GM12892 (cell line): ENCODE measurements at regions not wholly inside any gene's neighbourhood (a gene's known extent, or its start where the extent isn't known, plus 50 kb on each side); places are given as distances from the start of the nearest gene placed in this dataset.

Source experiments
- POLR2A ChIP-seq: IDR thresholded peaks from 2 replicates; pipeline ENCODE4 v1.6.1; 2011; ENCODE audit warnings: low read depth, low read length, control low read depth
- POLR2AphosphoS5 ChIP-seq: IDR thresholded peaks from 2 replicates; pipeline ENCODE4 v1.6.1; 2011; ENCODE audit warnings: low read depth, low read length, control low read depth

GRCh38 chr18:4839639-4840038 is 357.4 kb downstream of the AKAIN1 start:
- no peak for TF ChIP-seq POLR2A
- TF ChIP-seq POLR2AphosphoS5, result no peak
